PC-3 (cell line): ENCODE measurements at regions not wholly inside any gene's neighbourhood (a gene's known extent, or its start where the extent isn't known, plus 50 kb on each side); places are given as distances from the start of the nearest gene placed in this dataset.

ENCODE experiments used
- CTCF ChIP-seq: fragments of 300-600 bp; sonication (generic); conservative IDR thresholded peaks from 2 replicates; pipeline ENCODE4 v1.5.1; 2017; ENCODE audit warnings: antibody characterized with exemption, low read depth, mild to moderate bottlenecking, low read length
- EZH2 ChIP-seq: fragments of 300-600 bp; sonication (generic); IDR thresholded peaks from one replicate; pipeline ENCODE4 v1.6.1; 2017; ENCODE audit warnings: antibody characterized with exemption, mild to moderate bottlenecking, low read length; ENCODE audit not compliant: unreplicated experiment

GRCh38 chr6:40695750-40696415 lies 108.7 kb upstream of the LRFN2 start:
- no peak for TF ChIP-seq CTCF
- no peak for TF ChIP-seq EZH2
